B cell (primary cell): ENCODE measurements at regions not wholly inside any gene's neighbourhood (a gene's known extent, or its start where the extent isn't known, plus 50 kb on each side); places are given as distances from the start of the nearest gene placed in this dataset.

Experiments
- ATAC-seq: fragments of 200-7000 bp; cut with Tn5 transposase; one replicate; pipeline ENCODE4 v1.10.0; 2021; ENCODE audit warnings: low read depth, mild to moderate bottlenecking, moderate number of reproducible peaks, moderate library complexity
- CTCF ChIA-PET: fragments of 350-600 bp; sonication (Branson Sonifier 250); formaldehyde crosslinking; loops from one replicate; lab custom pipeline; 2021; ENCODE audit warnings: antibody characterized with exemption, inconsistent platforms; lab: Charles Lee
- POLR2A ChIA-PET: fragments of 350-600 bp; sonication (Branson Sonifier 250); formaldehyde crosslinking; loops from one replicate; lab custom pipeline; 2021; ENCODE audit warnings: antibody characterized with exemption; lab: Charles Lee
- DNase-seq: peaks from one replicate; pipeline ENCODE4 v3.0.0; 2013
- H2AFZ ChIP-seq: 2 replicates; pipeline ENCODE4 v1.6.1; 2012; ENCODE audit warnings: mild to moderate bottlenecking, low read depth, low read length; ENCODE audit not compliant: insufficient read depth, poor library complexity, severe bottlenecking
- H3K27ac ChIP-seq, 2 donors: 1 replicate in 1 of 2; 2 replicates in 1 of 2; pipeline ENCODE4 v1.5.1; 2012 to 2013; ENCODE audit warnings: low read length in 2 of 2, mild to moderate bottlenecking in 2 of 2, moderate library complexity in 1 of 2
- H3K27me3 ChIP-seq, 4 experiments: fragments of 200-600 bp in 1 of 4; sonication (generic) in 1 of 4; replicated peaks in 1 of 4; 1 replicate in 2 of 4; 2 replicates in 2 of 4; pipeline versions ENCODE4 v1.6.1 to v1.7.0; 2013 to 2016; ENCODE audit warnings: low read length in 3 of 4, mild to moderate bottlenecking in 2 of 4, mixed read lengths in 1 of 4, moderate library complexity in 1 of 4; ENCODE audit not compliant: insufficient read depth in 4 of 4, control insufficient read depth in 3 of 4; ENCODE audit errors: control extremely low read depth in 1 of 4
- H3K36me3 ChIP-seq, 2 experiments: replicated peaks in 1 of 2; 1 replicate in 1 of 2; 2 replicates in 1 of 2; pipeline versions ENCODE4 v1.6.1 to v1.7.1; 2013; ENCODE audit warnings: low read length in 1 of 2; ENCODE audit not compliant: insufficient read depth in 2 of 2, control insufficient read depth in 1 of 2; ENCODE audit errors: control extremely low read depth in 1 of 2, extremely low read depth in 1 of 2
- H3K4me1 ChIP-seq, 2 donors: fragments of 200-600 bp in 1 of 2; sonication (generic) in 1 of 2; 1 replicate in 1 of 2; 2 replicates in 1 of 2; pipeline versions ENCODE4 v1.5.1 to v1.6.1; 2013 to 2017; ENCODE audit warnings: low read length in 2 of 2; ENCODE audit not compliant: control insufficient read depth in 2 of 2, insufficient read depth in 2 of 2
- H3K4me2 ChIP-seq: replicated peaks from 2 replicates; pipeline ENCODE3; 2012; ENCODE audit warnings: mild to moderate bottlenecking, low read depth, low read length; ENCODE audit not compliant: poor library complexity, severe bottlenecking
- H3K4me3 ChIP-seq, 5 experiments: fragments of 200-600 bp in 1 of 5; sonication (generic) in 1 of 5; 1 replicate in 3 of 5; 2 replicates in 2 of 5; pipeline versions ENCODE4 v1.5.1 to v1.7.0; 2011 to 2016; ENCODE audit warnings: low read length in 4 of 5, mild to moderate bottlenecking in 4 of 5, low read depth in 2 of 5, control low read depth in 1 of 5, moderate library complexity in 1 of 5; ENCODE audit not compliant: insufficient read depth in 1 of 5; ENCODE audit errors: control extremely low read depth in 1 of 5, extremely low read depth in 1 of 5
- H3K79me2 ChIP-seq: fragments of 200-600 bp; sonication (generic); one replicate; pipeline ENCODE4 v1.6.0; 2016; ENCODE audit warnings: low read length; ENCODE audit not compliant: control insufficient read depth, insufficient read depth
- H3K9ac ChIP-seq: fragments of 200-600 bp; sonication (generic); 2 replicates; pipeline ENCODE4 v1.6.1; 2017; ENCODE audit warnings: mild to moderate bottlenecking, low read length, moderate library complexity
- H3K9me3 ChIP-seq, 3 donors: one replicate each; pipeline versions ENCODE4 v1.6.1 to v1.7.1; 2013; ENCODE audit warnings: low read length in 2 of 3; ENCODE audit not compliant: control insufficient read depth in 2 of 3, insufficient read depth in 1 of 3; ENCODE audit errors: control extremely low read depth in 1 of 3
- H4K20me1 ChIP-seq: 2 replicates; pipeline ENCODE4 v1.6.0; 2012; ENCODE audit warnings: mild to moderate bottlenecking, low read length; ENCODE audit not compliant: insufficient read depth, control insufficient read depth, poor library complexity, severe bottlenecking
- H3K27ac Mint-ChIP-seq: one replicate; pipeline ENCODE4 v1.8.0; 2021; ENCODE audit warnings: mixed read lengths
- H3K27me3 Mint-ChIP-seq: one replicate; pipeline ENCODE4 v1.8.0; 2021; ENCODE audit warnings: mixed read lengths
- H3K4me1 Mint-ChIP-seq: one replicate; pipeline ENCODE4 v1.8.0; 2021; ENCODE audit warnings: mixed read lengths
- H3K4me3 Mint-ChIP-seq: one replicate; pipeline ENCODE4 v1.8.0; 2021; ENCODE audit warnings: mixed read lengths
- H3K9me3 Mint-ChIP-seq: one replicate; pipeline ENCODE4 v1.8.0; 2022; ENCODE audit warnings: mixed read lengths; ENCODE audit not compliant: insufficient read depth
- EZH2 ChIP-seq: IDR thresholded peaks from 2 replicates; pipeline ENCODE4 v1.6.1; 2012; ENCODE audit warnings: borderline replicate concordance, low read depth, mild to moderate bottlenecking, moderate library complexity, low read length; ENCODE audit not compliant: insufficient read depth, poor library complexity, severe bottlenecking
- WGBS: methylation state at CpG from one replicate; pipeline ENCODE4 v1.1.5; 2013; ENCODE audit warnings: missing lambda C conversion rate; ENCODE audit not compliant: insufficient coverage; 5-methylcytosine and 5-hydroxymethylcytosine counted together
- intact Hi-C: fragments of 100-400 bp; cut with micrococcal nuclease; formaldehyde crosslinking; loops from one replicate; pipeline ENCODE4 v1.10.0; 2022
- TF ChIP-seq, protein P1 (sequence below): fragments of 200-600 bp; IDR thresholded peaks from one replicate; pipeline ENCODE4 v1.8.0; 2022; ENCODE audit warnings: antibody characterized with exemption, mild to moderate bottlenecking

- no peak for ATAC-seq
- POLR2A ChIA-PET, result no interaction called here
Observed at GRCh38 chr13:74461011-74461410, 326.8 kb upstream of the KLF12 start.

GRCh38 chr13:74452881-74453280 lies 318.7 kb upstream of the KLF12 start:
- no peak overlapping the region for H3K4me2 ChIP-seq
- intact Hi-C loops, result no loop called here
- POLR2A ChIA-PET, result no interaction called here
- no peaks in the 10 kb centered on the region for H3K79me2 ChIP-seq
- Mint-ChIP-seq H3K4me1 (no peaks in the 10 kb centered on the region), H3K9me3 (no peaks in the 10 kb centered on the region), H3K27ac (no peak overlapping the region), H3K4me3 (no peak overlapping the region), H3K27me3 (peaks cover 21% of the 10 kb centered on the region)
- no CpG with 5 or more reads among the region's 2 CpGs for WGBS
- no peak for ATAC-seq
- no peaks in the 10 kb centered on the region for H3K36me3 ChIP-seq
- CTCF ChIA-PET, result no interaction called here
- TF ChIP-seq EZH2, result no peak
- TF ChIP-seq, protein P1, sequence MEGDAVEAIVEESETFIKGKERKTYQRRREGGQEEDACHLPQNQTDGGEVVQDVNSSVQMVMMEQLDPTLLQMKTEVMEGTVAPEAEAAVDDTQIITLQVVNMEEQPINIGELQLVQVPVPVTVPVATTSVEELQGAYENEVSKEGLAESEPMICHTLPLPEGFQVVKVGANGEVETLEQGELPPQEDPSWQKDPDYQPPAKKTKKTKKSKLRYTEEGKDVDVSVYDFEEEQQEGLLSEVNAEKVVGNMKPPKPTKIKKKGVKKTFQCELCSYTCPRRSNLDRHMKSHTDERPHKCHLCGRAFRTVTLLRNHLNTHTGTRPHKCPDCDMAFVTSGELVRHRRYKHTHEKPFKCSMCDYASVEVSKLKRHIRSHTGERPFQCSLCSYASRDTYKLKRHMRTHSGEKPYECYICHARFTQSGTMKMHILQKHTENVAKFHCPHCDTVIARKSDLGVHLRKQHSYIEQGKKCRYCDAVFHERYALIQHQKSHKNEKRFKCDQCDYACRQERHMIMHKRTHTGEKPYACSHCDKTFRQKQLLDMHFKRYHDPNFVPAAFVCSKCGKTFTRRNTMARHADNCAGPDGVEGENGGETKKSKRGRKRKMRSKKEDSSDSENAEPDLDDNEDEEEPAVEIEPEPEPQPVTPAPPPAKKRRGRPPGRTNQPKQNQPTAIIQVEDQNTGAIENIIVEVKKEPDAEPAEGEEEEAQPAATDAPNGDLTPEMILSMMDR, result no peak
- no peak overlapping the region for H2AFZ ChIP-seq
- no peaks in the 10 kb centered on the region for H3K9me3 ChIP-seq
- no peaks in the 10 kb centered on the region for H3K4me1 ChIP-seq
- H3K27me3 ChIP-seq, result peaks cover 0 to 2% (median 0%) of the 10 kb centered on the region in 4 experiments
- H3K4me3 ChIP-seq, result no peak overlapping the region
- no peaks in the 10 kb centered on the region for H4K20me1 ChIP-seq
- H3K27ac ChIP-seq, result no peak overlapping the region
- no peak for DNase-seq
- no peak overlapping the region for H3K9ac ChIP-seq

More at GRCh38 chr13:74461011-74461410, 326.8 kb upstream of the KLF12 start:
- Mint-ChIP-seq H3K4me3 (no peak overlapping the region), H3K4me1 (no peaks in the 10 kb centered on the region), H3K9me3 (no peaks in the 10 kb centered on the region), H3K27ac (no peak overlapping the region), H3K27me3 (peaks cover 10% of the 10 kb centered on the region)
- no peaks in the 10 kb centered on the region for H3K27me3 ChIP-seq
- H2AFZ ChIP-seq, result no peak overlapping the region
- no peak overlapping the region for H3K27ac ChIP-seq
- CTCF ChIA-PET, result no interaction called here
- H3K9me3 ChIP-seq, result no peaks in the 10 kb centered on the region
- H3K4me3 ChIP-seq, result no peak overlapping the region
- intact Hi-C loops, result no loop called here
- WGBS, result no CpG with 5 or more reads among the region's 2 CpGs
- H3K4me2 ChIP-seq, result no peak overlapping the region
- no peak for DNase-seq
- no peaks in the 10 kb centered on the region for H3K36me3 ChIP-seq
- no peaks in the 10 kb centered on the region for H3K79me2 ChIP-seq
- H3K4me1 ChIP-seq, result no peaks in the 10 kb centered on the region
- TF ChIP-seq, protein P1, result no peak
- TF ChIP-seq EZH2, result no peak
- H4K20me1 ChIP-seq, result no peaks in the 10 kb centered on the region
- no peak overlapping the region for H3K9ac ChIP-seq
